ENCODE measurements at regions not wholly inside any gene's neighbourhood (a gene's known extent, or its start where the extent isn't known, plus 50 kb on each side); places are given as distances from the start of the nearest gene placed in this dataset.

DNA sequence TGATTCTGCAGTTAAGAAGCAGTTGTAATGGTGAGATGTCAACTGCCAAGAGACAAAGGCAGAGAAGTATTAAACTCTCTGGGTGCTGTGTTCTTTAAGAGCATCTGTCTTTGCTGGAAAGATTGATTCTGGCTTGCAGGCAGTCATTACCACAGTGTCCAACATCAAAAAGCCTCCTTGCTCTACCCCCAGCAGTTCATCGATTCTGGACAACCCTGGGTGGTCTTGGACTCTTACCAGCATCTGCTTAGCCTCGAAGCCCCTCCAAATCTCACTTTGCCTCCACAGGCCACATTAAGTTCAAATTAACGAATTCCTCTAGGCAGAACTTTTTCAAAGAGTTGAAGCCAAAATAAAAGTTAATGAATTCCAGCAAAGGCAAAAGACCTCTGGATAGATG, 1061.4 kb downstream of the TSN start:
- Histone ChIP-seq H3K9ac (ENCODE audit: insufficient read depth in 1 of 2, low read length in 2 of 2) (no peak overlapping the region), H3K4me3 (no peak overlapping the region), H3K4me1 (ENCODE audit: control insufficient read depth in 5 of 5, insufficient read depth in 5 of 5, low read length in 5 of 5) (peaks cover 0 to 10% (median 0%) of the 10 kb centered on the region in 5 donors), H3K27me3 (ENCODE audit: control insufficient read depth in 3 of 3, insufficient read depth in 3 of 3, low read length in 2 of 3) (no peaks in the 10 kb centered on the region), H3K36me3 (ENCODE audit: control insufficient read depth in 4 of 4, insufficient read depth in 4 of 4, low read length in 4 of 4) (no peaks in the 10 kb centered on the region), H3K27ac (ENCODE audit: low read depth in 1 of 2, low read length in 1 of 2) (no peak overlapping the region), H3K9me3 (ENCODE audit: control insufficient read depth in 4 of 4, insufficient read depth in 3 of 4, low read length in 3 of 4) (no peaks in the 10 kb centered on the region)
- TF ChIP-seq, protein P1, sequence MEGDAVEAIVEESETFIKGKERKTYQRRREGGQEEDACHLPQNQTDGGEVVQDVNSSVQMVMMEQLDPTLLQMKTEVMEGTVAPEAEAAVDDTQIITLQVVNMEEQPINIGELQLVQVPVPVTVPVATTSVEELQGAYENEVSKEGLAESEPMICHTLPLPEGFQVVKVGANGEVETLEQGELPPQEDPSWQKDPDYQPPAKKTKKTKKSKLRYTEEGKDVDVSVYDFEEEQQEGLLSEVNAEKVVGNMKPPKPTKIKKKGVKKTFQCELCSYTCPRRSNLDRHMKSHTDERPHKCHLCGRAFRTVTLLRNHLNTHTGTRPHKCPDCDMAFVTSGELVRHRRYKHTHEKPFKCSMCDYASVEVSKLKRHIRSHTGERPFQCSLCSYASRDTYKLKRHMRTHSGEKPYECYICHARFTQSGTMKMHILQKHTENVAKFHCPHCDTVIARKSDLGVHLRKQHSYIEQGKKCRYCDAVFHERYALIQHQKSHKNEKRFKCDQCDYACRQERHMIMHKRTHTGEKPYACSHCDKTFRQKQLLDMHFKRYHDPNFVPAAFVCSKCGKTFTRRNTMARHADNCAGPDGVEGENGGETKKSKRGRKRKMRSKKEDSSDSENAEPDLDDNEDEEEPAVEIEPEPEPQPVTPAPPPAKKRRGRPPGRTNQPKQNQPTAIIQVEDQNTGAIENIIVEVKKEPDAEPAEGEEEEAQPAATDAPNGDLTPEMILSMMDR (IDR thresholded peaks at IDR 0.05; ENCODE audit: control extremely low read depth, extremely low read depth), result no peak
- 54 to 77% methylated on average over 3 of the region's 3 CpGs for WGBS, 2 donors
- no peak for ATAC-seq (ENCODE audit: insufficient read depth, low FRiP score)
- DNase-seq, result peak; percentile 83 to 93 (median 91)

DNA sequence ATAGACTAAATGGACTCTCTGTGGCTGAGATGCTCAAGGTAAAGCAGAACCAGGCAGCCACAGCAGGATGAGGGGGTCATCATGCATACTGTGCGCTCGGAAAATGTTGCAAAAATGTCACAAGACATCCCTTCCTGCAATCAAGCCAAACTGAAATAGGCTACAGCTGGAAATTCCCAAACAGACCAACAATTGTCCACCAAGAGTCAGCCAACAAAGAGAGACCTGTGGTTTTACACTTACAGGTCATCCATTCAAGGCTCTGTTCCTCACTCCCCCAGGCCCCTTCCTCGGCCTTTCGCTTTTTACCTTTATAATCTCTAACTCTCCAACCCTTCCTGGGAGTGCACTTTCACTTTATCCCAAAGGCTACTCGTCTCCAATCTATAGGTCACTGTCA, 1066.9 kb downstream of the TSN start:
- Histone ChIP-seq H3K4me1 (ENCODE audit: control insufficient read depth in 5 of 5, insufficient read depth in 5 of 5, low read length in 5 of 5) (peaks cover 0 to 2% (median 0%) of the 10 kb centered on the region in 5 donors), H3K9me3 (ENCODE audit: control insufficient read depth in 4 of 4, insufficient read depth in 3 of 4, low read length in 3 of 4) (no peaks in the 10 kb centered on the region), H3K27ac (ENCODE audit: low read depth in 1 of 2, low read length in 1 of 2) (no peak overlapping the region), H3K36me3 (ENCODE audit: control insufficient read depth in 4 of 4, insufficient read depth in 4 of 4, low read length in 4 of 4) (no peaks in the 10 kb centered on the region), H3K27me3 (ENCODE audit: control insufficient read depth in 3 of 3, insufficient read depth in 3 of 3, low read length in 2 of 3) (no peaks in the 10 kb centered on the region), H3K9ac (ENCODE audit: insufficient read depth in 1 of 2, low read length in 2 of 2) (no peak overlapping the region), H3K4me3 (no peak overlapping the region)
- no peak for ATAC-seq (ENCODE audit: insufficient read depth, low FRiP score)
- DNase-seq, result no peak
- TF ChIP-seq, protein P1 (IDR thresholded peaks at IDR 0.05; ENCODE audit: control extremely low read depth, extremely low read depth), result no peak
- 82 to 88% methylated on average over 5 of the region's 5 CpGs for WGBS, 2 donors

DNA sequence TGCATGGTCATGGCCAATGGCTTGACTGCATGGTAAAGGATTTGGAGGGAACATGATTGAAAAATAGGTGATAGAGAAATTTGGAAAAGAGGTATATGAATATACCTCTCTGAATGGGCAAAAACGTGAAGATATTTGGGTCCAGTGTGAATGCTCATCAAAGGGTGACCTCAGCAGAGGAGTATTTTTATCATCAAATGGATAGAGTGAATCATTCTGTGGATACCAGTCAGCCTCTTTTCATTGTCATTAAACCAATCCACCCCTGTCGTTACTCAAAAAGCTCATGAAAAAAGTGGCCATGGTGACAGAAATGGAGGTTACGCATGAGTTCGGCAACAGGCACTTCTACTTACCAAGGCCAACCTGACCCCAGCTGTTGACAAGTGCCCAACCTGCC, 1074.7 kb downstream of the TSN start:
- ATAC-seq (ENCODE audit: insufficient read depth, low FRiP score) (no peak), DNase-seq (no peak)
- TF ChIP-seq, protein P1 (IDR thresholded peaks at IDR 0.05; ENCODE audit: control extremely low read depth, extremely low read depth), result no peak
- H3K4me3 ChIP-seq, result no peak overlapping the region
- H3K27me3 ChIP-seq (ENCODE audit: control insufficient read depth in 3 of 3, insufficient read depth in 3 of 3, low read length in 2 of 3), result no peaks in the 10 kb centered on the region
- no peak overlapping the region for H3K27ac ChIP-seq (ENCODE audit: low read depth in 1 of 2, low read length in 1 of 2)
- H3K9ac ChIP-seq (ENCODE audit: insufficient read depth in 1 of 2, low read length in 2 of 2), result no peak overlapping the region
- WGBS, 2 donors, result 85 to 89% methylated on average over 4 of the region's 4 CpGs
- no peaks in the 10 kb centered on the region for H3K36me3 ChIP-seq (ENCODE audit: control insufficient read depth in 4 of 4, insufficient read depth in 4 of 4, low read length in 4 of 4)
- H3K9me3 ChIP-seq (ENCODE audit: control insufficient read depth in 4 of 4, insufficient read depth in 3 of 4, low read length in 3 of 4), result peaks cover 0 to 2% (median 0%) of the 10 kb centered on the region in 4 donors
- no peaks in the 10 kb centered on the region for H3K4me1 ChIP-seq (ENCODE audit: control insufficient read depth in 5 of 5, insufficient read depth in 5 of 5, low read length in 5 of 5)

DNA sequence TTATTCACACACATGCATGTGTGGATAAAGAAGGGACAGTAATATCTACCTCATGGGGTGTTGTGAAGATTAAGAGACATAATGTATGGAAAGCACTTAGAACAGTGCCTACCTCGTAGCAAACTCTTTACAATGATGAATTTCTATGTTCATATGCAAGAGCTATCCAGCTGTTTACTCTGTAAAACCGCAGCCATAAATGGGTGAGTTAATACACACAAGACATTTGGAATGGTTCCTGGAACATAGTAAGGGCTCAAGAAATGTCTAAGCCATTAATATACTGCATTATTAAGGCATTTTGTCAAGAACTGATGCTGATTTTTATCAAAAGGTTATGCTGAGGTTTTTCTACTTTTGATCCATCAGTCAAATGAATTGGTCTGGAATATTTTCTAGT, 1076.2 kb downstream of the TSN start:
- Histone ChIP-seq H3K27me3 (ENCODE audit: control insufficient read depth in 3 of 3, insufficient read depth in 3 of 3, low read length in 2 of 3) (no peaks in the 10 kb centered on the region), H3K27ac (ENCODE audit: low read depth in 1 of 2, low read length in 1 of 2) (no peak overlapping the region), H3K9ac (ENCODE audit: insufficient read depth in 1 of 2, low read length in 2 of 2) (no peak overlapping the region), H3K36me3 (ENCODE audit: control insufficient read depth in 4 of 4, insufficient read depth in 4 of 4, low read length in 4 of 4) (no peaks in the 10 kb centered on the region), H3K4me1 (ENCODE audit: control insufficient read depth in 5 of 5, insufficient read depth in 5 of 5, low read length in 5 of 5) (no peaks in the 10 kb centered on the region), H3K9me3 (ENCODE audit: control insufficient read depth in 4 of 4, insufficient read depth in 3 of 4, low read length in 3 of 4) (peaks cover 0 to 2% (median 0%) of the 10 kb centered on the region in 4 donors), H3K4me3 (no peak overlapping the region)
- ATAC-seq (ENCODE audit: insufficient read depth, low FRiP score) (no peak), DNase-seq (peak in 1 of 3 donors; percentile 6)
- 53 to 64% methylated on average over 2 of the region's 2 CpGs for WGBS, 2 donors
- TF ChIP-seq, protein P1 (IDR thresholded peaks at IDR 0.05; ENCODE audit: control extremely low read depth, extremely low read depth), result no peak
